HG03175 (cell line): ENCODE measurements at regions not wholly inside any gene's neighbourhood (a gene's known extent, or its start where the extent isn't known, plus 50 kb on each side); places are given as distances from the start of the nearest gene placed in this dataset.
A peak's percentile ranks its signal among the peaks of the same experiment; 100 is the strongest.

Source experiments
- ATAC-seq: cut with Tn5 transposase; IDR thresholded peaks from one replicate; pipeline ENCODE4 v1.9.1; 2021; ENCODE audit warnings: mild to moderate bottlenecking, moderate library complexity; ENCODE audit not compliant: unreplicated experiment

DNA sequence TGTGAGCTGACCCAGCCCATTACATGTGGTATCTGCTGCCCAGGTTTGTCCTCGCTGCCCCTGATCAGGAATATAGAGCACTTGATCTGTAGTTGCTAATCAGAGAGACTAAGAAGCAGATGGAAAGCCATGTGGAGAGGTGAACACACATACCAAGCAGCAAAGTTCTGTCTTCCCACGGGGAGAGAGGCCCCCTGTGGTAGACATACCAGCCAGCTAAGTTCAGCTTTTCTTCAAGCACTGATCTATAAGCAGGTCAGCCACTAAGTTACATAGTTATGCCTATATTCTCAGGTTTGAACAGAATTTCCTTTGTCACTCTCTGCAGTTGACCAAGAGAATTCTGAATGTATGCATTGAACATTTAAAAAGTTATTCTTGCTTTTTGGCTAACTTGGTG lies 76.4 kb downstream of the DDX3Y start:
- no peak for ATAC-seq

DNA sequence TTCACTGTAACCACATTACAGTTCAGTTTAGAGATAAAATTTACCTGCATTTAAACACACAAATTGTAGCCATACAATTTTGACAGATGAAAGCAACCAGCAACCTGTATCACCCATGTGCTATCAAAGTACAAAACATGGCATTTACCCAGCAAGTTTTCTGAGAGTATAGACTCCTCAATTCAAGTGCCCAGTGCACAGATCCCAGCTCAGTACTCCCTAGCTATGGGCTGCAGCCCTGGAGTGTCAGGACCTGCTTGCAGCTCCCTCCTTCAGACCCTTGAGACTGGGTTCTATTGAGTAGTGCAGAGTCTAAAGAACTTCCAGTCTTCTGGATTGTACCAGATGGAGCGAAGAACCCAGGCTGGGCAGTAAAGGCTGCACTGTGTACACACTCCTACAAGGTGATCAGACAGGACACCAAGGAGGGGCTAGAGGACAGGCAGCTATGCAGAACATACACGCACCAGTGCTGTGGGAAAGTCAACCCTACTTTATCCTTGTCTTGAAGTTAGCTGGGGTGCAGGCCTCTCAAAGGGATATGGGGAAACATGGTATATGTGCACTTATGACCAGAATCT lies 77.7 kb downstream of the DDX3Y start:
- no peak for ATAC-seq

DNA sequence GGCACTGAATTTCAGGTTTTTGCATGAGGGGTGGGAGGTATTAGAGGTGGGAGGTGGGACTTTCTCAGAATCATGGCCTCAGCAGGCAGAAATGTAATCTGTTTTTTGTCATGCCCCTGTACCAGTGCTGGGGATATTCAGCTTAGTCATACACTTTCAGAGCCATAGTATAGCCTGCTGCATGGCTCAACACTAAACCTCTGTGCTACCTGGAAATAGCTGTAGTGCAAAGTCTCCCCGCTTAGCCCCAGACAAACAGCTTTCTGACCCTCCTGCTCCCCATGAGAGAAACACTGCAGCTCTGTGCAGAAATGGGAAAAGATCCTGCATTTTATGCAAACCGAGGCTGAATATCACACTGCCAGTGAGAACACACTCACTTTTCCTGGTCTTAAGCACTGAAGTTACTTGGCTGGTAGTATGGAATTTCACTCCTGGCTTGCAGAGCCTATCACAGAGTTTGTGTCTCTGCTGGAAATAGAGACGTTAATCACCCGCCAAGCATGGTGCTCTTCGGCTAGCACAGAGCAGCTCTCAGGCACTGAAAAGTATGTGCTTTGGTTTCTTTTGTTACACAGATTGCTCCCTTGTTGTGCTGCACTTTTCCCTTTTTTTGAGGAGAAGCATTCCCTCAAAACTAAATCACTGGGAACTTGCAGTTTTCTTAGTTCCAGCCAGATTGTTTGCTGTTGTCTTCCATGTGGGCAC lies 80.1 kb downstream of the DDX3Y start:
- no peak for ATAC-seq

DNA sequence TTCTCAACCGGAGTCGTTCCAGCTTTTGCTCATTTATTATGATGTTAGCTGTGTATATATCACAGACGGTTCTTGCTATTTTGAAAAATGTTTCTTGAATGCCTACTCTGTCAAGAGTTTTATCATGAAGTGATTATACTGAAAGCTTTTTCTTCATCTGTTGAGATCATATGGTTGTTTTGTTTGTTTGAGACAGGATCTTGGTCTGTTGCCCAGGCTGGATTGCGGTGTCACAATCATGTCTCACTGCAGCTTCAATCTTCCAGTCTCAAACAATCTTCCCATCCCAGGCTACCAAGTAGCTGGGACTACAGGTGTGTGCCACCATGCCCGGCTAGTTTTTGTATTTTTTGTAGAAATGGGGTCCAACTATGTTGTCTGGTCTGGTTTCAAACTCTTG lies 112.8 kb downstream of the DDX3Y start:
- no peak for ATAC-seq

DNA sequence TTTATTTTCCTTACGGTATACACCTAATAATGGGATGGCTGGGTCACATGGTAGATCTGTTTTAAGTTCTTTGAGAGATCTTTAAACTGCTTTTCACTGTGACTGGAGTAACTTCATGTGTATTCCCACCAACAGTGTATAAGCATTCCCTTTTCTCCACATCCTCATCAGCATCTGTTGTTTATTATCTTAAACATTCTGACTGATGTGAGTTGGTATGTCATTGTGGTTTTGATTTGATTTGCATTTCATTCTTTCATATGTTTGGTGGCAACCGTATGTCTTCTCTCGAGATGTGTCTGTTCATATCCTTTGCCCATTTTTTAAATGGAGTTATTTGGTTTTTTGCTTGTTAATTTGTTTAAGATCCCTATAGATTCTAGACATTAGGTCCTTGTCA lies 114.8 kb downstream of the DDX3Y start:
- no peak for ATAC-seq

DNA sequence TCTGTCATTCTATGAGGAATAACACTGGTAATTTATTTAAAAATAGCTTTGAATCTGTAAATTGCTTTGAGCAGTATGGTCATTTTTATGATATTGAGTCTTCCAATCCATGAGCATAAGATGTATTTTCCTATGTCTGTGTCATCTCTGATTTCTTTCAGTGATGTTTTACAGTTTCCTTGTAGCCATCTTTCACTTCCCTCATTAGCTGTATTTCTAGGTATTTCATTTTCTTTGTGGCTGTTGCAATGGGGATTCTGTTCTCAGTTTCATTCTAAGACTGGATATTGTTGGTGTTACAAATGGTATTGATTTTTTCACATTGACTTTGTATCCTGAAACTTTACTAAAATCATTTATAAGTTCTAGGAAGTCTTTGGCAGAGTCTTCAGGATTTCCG lies 116.2 kb downstream of the DDX3Y start:
- ATAC-seq: no peak

DNA sequence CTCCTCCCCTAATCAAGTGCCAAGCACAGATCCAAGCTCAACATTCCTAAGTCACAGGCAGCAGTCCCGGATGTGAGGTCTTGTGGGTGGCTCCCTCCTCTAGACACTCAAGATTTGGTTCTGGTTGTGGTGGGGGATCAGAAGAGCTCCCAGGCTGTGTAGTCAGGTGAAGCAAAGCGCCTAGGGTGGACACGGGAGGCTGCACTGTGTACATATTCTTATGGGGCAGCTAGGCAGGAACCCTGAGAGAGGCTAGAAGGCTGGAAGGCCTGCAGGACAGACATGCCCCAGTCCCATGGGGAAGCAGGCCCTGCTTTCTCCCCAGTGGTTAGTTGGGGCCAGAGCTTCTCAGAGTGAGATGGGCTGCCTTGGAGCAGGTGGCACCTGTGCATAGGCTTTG lies 118.9 kb downstream of the DDX3Y start:
- ATAC-seq: no peak

DNA sequence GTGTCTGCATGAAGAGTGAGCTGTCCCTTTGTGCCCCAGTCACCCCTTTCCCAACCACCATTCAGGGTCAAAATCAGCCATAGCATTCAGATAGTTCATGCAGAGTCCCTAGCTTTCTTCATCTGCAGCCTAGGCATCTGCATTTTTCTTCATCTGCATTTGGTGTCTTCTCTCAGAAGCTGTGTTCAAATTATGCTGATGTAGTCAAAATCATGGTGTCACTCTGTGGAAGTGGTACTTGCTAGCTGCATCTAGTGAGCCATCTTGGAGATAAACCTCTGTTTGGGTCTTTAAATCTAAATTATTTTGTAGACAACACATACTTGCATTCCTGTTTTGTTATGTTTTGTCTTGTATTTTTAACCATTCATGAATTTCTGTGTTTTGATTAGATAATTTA lies 119.8 kb downstream of the DDX3Y start:
- no peak for ATAC-seq

DNA sequence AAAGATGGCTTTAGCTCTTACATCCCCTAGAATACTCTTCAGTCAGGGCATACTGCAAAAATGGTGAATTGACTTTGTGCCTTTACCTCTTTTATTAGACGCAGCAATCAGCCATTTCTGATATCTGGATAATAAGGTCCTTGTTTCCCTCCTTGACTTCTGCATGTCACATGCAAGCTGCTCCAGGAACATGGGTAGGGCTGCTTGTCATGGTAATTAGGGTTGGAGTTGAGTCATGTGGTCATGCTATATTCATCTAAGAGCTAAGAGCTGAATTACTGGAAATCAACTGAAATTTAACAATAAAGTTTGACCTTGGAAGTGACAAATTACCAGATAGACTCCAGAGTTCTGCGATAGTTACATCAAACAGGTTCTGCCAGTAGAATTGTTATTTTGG lies 122.2 kb downstream of the DDX3Y start:
- ATAC-seq: no peak

DNA sequence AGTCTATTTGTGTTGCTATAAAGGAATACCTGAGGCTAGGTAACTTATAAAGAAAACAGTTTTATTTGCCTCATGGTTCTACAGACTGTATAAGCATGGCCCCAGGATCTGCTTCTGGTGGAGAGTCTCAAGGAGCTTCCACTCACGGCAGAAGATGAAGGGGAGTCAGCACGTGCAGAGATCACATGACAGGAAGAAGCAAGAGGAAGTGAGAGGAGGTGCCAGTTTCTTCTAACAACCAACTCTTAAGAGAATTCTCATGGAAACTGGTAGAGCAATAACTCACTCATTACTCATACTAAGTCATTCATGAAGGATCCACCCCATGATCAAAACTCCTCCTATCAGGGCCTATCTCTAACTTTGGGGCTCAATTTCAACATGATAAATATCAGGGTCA lies 135.6 kb downstream of the DDX3Y start:
- no peak for ATAC-seq

DNA sequence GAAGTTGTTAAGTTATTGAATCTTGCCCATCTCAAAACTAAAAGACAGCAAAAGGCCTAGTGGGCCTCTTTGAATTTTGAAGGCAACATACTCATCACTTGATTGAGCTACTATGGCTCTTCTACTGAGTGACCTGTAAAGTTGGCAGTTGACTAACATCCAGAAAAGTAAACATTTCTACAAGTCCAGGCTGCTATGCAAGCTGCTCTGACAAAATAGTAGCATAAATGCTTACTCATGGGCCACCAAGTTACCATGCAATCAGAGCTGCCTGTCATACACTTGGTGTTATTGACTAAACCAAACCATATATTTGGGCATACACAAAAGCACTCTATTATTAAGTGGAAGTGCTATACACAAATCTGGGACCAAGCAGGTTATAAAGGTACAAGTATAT lies 148.8 kb downstream of the DDX3Y start:
- ATAC-seq: no peak

DNA sequence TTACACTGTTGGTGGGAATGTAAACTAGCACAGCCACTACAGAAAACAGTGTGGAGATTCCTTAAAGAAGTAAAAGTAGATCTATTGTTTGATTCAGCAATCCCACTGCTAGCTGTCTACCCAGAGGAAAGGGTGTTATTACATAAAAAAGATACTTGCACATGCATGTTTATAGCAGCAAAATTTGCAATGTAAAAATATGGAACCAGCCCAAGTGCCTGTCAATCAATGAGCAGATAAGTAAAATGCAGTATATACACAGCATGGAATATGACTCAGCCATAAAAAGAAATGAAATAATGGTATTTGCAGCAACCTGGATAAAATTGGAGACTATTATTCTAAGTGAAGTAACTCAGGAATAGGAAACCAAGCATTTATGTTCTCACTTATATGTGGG lies 161.7 kb downstream of the DDX3Y start:
- no peak for ATAC-seq

DNA sequence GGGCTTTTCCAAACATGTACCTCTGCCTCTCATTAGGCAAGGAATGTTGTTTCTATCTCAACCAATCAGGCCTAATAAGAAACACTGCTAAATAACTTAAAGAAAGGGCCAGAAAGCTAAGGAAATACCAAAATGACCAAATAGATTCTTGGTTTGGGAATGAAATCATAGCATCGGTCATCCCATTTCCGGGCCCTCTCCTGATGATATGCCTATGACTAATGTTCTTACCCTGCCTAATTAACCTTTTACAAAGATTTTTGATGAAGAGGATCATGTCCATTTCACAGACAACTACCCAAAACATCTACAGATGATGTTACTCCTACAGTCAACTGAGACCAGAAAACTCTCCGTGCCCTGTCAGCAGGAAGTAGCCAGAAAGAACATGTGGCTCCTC lies 164.0 kb downstream of the DDX3Y start:
- no peak for ATAC-seq

DNA sequence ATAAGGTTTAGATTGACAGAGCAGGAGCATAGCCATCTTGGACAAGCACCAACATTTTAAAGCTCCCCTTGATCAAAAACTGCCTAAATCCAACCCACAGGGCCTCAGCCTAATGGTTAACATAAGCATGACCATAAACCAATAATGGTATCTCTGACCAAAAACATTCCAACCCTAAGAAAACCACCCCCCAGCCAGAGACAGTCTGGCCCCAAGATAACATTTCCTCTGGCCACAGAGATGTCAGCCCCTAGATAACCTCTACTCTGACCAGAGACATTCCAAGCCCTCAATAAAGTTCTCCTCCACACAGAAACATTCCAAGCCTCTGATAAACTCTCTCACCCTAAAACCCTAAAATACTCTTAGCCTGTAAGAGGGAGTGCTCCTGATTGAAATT lies 164.4 kb downstream of the DDX3Y start:
- ATAC-seq: no peak

DNA sequence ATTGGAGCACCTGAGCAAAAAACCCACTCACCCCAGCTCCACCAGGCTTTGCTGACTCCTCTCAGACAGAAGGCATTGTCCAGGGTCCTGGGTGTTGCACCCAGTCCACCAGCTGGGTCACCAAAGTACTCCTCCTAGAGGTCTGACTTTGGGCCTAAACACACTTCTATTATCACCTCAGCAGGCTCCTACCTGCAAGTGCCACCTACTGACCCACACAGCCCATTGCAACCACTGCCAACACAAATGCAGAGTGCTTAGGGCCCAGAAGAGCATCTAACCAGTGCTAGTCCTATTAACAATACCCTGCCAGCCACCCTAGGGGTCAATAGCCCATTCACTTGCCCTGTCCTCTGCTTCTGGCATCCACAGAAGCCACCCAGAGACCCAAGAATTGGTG lies 178.1 kb downstream of the DDX3Y start:
- no peak for ATAC-seq

DNA sequence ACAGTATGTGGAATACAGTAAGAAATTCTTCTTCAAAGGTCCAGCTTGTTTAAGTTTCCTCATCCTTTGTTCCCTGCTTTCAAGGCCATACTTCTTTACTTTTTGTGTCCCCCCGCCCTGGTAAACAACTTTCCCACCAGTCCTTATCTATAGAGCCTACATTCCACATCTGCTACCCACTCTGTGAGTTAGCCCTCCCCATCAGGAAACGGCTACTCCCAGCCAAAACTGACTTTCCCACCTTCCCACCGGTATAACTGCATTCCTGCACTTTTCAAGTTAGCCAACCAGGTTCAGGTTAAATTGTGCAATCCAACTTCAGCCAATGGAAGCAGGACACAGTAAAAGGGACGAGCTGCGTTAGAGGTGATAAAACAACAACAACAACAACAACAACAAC lies 186.9 kb downstream of the DDX3Y start:
- ATAC-seq: no peak

DNA sequence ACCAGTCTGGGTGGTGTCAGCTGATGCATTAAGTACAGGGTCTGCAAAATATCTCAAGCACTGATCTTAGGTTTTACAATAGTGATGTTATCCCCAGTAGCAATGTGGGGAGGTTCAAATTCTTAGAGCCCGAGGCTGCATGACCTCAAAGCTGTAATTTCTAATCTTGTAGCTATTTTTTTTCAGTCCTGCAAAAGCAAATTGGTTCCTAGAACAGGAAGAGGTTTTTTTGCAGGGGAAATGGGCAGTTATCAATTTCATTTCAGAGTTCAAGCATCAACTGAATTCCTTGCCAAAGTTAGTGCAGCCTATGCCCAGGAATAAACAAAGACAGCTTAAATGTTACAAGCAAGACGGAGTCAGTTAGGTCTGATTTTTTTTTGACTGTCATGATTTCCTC lies 188.3 kb downstream of the DDX3Y start:
- ATAC-seq: no peak

DNA sequence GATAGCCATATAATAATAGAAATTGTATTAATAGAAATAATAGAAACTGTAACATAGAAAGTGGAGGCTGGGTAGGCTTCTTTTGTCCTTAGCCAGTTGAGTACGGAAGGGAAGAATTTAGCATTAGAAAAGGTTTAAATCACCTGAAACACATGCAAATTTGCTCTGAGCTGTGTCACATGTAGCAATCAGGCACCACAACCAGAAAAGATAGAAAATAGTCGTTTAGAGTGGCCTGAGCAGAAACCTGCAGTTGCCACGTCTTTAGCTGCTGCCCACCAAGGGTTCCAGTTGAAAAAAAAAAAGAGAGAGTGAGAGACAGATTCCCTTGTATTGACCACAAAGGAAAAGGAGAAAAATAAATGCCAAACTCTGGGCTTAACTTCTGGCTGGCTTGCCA lies 188.8 kb downstream of the DDX3Y start:
- no peak for ATAC-seq

DNA sequence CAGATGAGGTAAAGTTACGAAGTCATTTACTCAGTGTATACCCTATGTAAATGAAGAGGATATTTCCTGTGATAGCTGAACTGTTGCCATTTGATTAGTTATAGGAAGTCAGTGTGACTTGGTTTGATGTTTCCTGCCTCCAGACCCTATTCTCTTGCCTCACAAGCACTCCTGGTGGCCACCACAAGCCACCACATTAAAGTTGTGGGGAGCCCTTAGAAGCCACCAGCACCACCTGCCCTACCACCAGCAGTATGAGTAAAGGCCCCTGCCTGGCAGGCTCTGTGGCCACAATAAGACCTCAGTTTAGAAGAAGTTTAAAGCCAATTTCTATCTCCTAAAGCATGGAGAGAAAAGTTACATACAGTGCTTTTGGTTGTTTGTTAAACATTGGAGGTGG lies 189.7 kb downstream of the DDX3Y start:
- no peak for ATAC-seq

DNA sequence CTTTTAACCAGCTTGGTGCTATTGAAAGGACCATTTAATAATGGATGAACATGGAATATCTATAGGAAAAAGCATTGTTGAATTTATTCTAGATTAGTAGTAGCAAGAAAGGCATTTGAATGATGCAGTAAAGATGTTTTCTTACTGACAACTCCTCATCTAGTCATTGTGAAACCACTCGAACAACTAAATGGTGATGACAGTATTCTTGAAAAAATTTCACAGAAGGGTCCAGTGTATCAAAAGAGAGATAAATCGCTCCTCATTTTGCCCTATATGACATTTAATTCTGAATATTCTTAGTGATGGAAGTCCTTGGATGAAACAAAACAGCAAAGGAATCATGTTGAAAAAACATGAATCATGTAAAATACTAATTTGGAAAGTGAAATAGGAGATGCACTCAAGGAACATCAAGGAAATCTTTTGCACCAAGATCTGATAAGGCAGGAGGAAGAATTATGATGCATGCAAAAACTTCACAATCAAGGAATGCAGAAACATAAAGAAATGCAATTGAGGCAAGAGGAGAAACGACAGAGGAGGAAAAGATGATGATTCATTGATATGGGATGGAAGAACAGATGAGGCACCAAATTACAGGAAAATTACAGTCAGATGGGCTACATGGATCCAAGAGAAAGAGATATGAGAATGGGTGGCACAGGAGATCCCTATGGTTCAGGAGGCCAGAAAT lies 190.4 kb downstream of the DDX3Y start:
- ATAC-seq: no peak

DNA sequence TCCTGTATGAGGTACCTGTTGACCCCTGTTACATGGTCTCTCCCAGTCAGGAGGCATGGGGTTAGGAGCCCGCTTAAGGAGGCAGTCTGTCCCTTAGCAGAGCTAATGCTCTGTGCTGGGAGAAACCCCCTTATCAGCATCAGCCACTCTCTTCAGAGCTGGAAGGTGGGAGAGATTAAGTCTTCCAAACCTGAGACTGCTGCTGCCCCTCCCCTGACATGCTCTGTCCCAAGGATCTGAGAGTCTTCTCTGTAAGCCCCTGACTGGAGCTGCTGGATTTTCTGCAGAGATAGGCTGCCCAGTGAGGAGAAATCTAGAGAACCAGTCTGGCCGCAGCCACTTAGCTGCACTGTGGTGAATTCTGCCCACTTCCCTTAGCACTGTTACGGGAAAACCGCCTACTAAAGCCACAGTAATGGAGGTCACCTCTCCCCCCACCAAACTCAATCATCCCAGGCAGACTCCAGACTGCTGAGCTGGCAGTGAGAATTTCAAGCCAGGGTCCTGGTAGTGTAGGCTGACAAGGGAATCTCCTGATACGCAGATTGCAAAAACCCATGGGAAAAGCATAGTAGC lies 222.3 kb downstream of the DDX3Y start:
- peak; percentile 94 for ATAC-seq

DNA sequence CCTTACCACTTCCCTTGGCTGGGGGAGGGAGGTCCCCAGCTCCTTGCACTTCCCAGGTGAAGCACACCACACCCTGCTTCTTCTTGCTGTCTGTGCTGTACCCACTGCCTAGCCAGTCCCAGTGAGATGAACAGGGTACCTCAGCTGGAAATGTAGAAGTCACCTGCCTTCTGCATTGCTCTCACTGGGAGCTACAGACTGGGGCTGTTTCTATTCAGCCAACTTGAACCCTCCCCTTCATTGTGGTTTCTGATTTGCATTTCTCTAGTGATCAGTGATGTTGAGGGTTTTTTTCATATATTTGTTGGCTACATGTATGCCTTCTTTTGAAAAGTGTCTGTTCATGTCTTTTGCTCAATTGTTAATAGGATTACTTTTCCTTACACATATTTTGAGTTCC lies 222.8 kb downstream of the DDX3Y start:
- peak; percentile 81 for ATAC-seq
